KMS-11 (cell line): ENCODE measurements at regions not wholly inside any gene's neighbourhood (a gene's known extent, or its start where the extent isn't known, plus 50 kb on each side); places are given as distances from the start of the nearest gene placed in this dataset.

Experiments used
- H2AFZ ChIP-seq: fragments of 200-600 bp; sonication (generic); 2 replicates; pipeline ENCODE4 v1.6.1; 2016; ENCODE audit warnings: antibody characterized with exemption, mixed run types, low read depth
- H3K27ac ChIP-seq: fragments of 200-600 bp; sonication (generic); 2 replicates; pipeline ENCODE4 v1.6.1; 2016; ENCODE audit warnings: mild to moderate bottlenecking, mixed run types
- H3K27me3 ChIP-seq: fragments of 200-600 bp; sonication (generic); 2 replicates; pipeline ENCODE4 v1.6.1; 2017; ENCODE audit warnings: mild to moderate bottlenecking, low read depth, mixed run types, moderate library complexity; ENCODE audit not compliant: insufficient read depth
- H3K36me3 ChIP-seq: fragments of 200-600 bp; sonication (generic); 2 replicates; pipeline ENCODE4 v1.6.1; 2017; ENCODE audit warnings: mild to moderate bottlenecking, mixed run types; ENCODE audit not compliant: insufficient read depth
- H3K4me1 ChIP-seq: fragments of 200-600 bp; sonication (generic); 2 replicates; pipeline ENCODE4 v1.6.1; 2016; ENCODE audit warnings: mild to moderate bottlenecking, low read depth, mixed run types; ENCODE audit not compliant: poor library complexity, severe bottlenecking
- H3K4me2 ChIP-seq: fragments of 200-600 bp; sonication (generic); 2 replicates; pipeline ENCODE4 v1.7.0; 2016; ENCODE audit warnings: mild to moderate bottlenecking, mixed run types
- H3K4me3 ChIP-seq: fragments of 200-600 bp; sonication (generic); IDR thresholded peaks from 2 replicates; pipeline ENCODE4 v1.6.1; 2017; ENCODE audit warnings: low read depth, low read length, mixed read lengths; ENCODE audit not compliant: insufficient read depth
- H3K79me2 ChIP-seq: fragments of 200-600 bp; sonication (generic); 2 replicates; pipeline ENCODE4 v1.6.1; 2016; ENCODE audit warnings: low read depth, mixed run types; ENCODE audit not compliant: insufficient read depth
- H3K9ac ChIP-seq: fragments of 200-600 bp; sonication (generic); 2 replicates; pipeline ENCODE4 v1.6.1; 2016; ENCODE audit warnings: mild to moderate bottlenecking, mixed run types
- H4K20me1 ChIP-seq: fragments of 200-600 bp; sonication (generic); 2 replicates; pipeline ENCODE4 v1.6.1; 2016; ENCODE audit warnings: mild to moderate bottlenecking, mixed run types; ENCODE audit not compliant: insufficient read depth
- CTCF ChIP-seq: fragments of 200-600 bp; sonication (generic); conservative IDR thresholded peaks from 2 replicates; pipeline ENCODE4 v1.6.1; 2017; ENCODE audit warnings: low read depth, mild to moderate bottlenecking, antibody characterized with exemption, low read length, moderate library complexity, mixed read lengths

GRCh38 chr10:118218562-118218961, 123.6 kb downstream of the FAM204A start:
- Histone ChIP-seq H3K27ac (no peak overlapping the region), H3K27me3 (no peaks in the 10 kb centered on the region), H3K36me3 (no peaks in the 10 kb centered on the region), H3K9ac (no peak overlapping the region), H2AFZ (no peak overlapping the region), H3K4me1 (no peaks in the 10 kb centered on the region), H4K20me1 (no peaks in the 10 kb centered on the region), H3K4me2 (no peak overlapping the region), H3K4me3 (no peak overlapping the region), H3K79me2 (no peaks in the 10 kb centered on the region)
- TF ChIP-seq CTCF = no peak

- Histone ChIP-seq H3K4me3 (no peak overlapping the region), H2AFZ (no peak overlapping the region), H3K27ac (no peak overlapping the region), H3K9ac (no peak overlapping the region), H3K27me3 (no peaks in the 10 kb centered on the region), H4K20me1 (no peaks in the 10 kb centered on the region), H3K4me2 (no peak overlapping the region), H3K4me1 (no peaks in the 10 kb centered on the region), H3K79me2 (no peaks in the 10 kb centered on the region), H3K36me3 (no peaks in the 10 kb centered on the region)
- TF ChIP-seq CTCF = no peak
Observed at GRCh38 chr10:118216571-118217170, 125.5 kb downstream of the FAM204A start.

GRCh38 chr10:118216020-118216419, 126.1 kb downstream of the FAM204A start:
- TF ChIP-seq CTCF = no peak
- no peak overlapping the region for H3K4me3 ChIP-seq

GRCh38 chr10:118214776-118215175, 127.3 kb downstream of the FAM204A start:
- H3K27ac ChIP-seq = no peak overlapping the region
- no peak overlapping the region for H3K4me3 ChIP-seq
- no peaks in the 10 kb centered on the region for H4K20me1 ChIP-seq
- H3K27me3 ChIP-seq = no peaks in the 10 kb centered on the region
- H3K4me2 ChIP-seq = no peak overlapping the region
- TF ChIP-seq CTCF = no peak
- H2AFZ ChIP-seq = no peak overlapping the region
- no peaks in the 10 kb centered on the region for H3K4me1 ChIP-seq
- no peaks in the 10 kb centered on the region for H3K36me3 ChIP-seq
- no peaks in the 10 kb centered on the region for H3K79me2 ChIP-seq
- H3K9ac ChIP-seq = no peak overlapping the region

More at GRCh38 chr10:118216020-118216419, 126.1 kb downstream of the FAM204A start:
- Histone ChIP-seq H3K36me3 (no peaks in the 10 kb centered on the region), H3K27me3 (no peaks in the 10 kb centered on the region), H2AFZ (no peak overlapping the region), H3K4me1 (no peaks in the 10 kb centered on the region), H3K4me2 (no peak overlapping the region), H4K20me1 (no peaks in the 10 kb centered on the region), H3K9ac (no peak overlapping the region), H3K79me2 (no peaks in the 10 kb centered on the region), H3K27ac (no peak overlapping the region)
